Keratinocyte (primary cell): ENCODE measurements at regions not wholly inside any gene's neighbourhood (a gene's known extent, or its start where the extent isn't known, plus 50 kb on each side); places are given as distances from the start of the nearest gene placed in this dataset.

Experiments used
- DNase-seq: peaks from one replicate; pipeline ENCODE4 v3.0.0-alpha.2; 2011; ENCODE audit warnings: low read depth, missing footprints, low spot score
- FAIRE-seq: peaks from 2 replicates; lab custom pipeline; 2011; peaks lifted over from hg19 to GRCh38; lab: Jason Lieb, UNC
- H2AFZ ChIP-seq: 2 replicates; pipeline ENCODE4 v1.6.0; 2012; ENCODE audit warnings: low read length, control low read depth, inconsistent platforms; ENCODE audit not compliant: control insufficient read depth
- H3K27ac ChIP-seq: 2 replicates; pipeline ENCODE4 v1.5.1; 2011; ENCODE audit warnings: low read length; ENCODE audit not compliant: control insufficient read depth, insufficient read depth
- H3K27me3 ChIP-seq: 3 replicates; pipeline ENCODE4 v1.6.0; 2011; ENCODE audit warnings: low read length; ENCODE audit not compliant: control insufficient read depth, insufficient read depth; ENCODE audit errors: extremely low read depth
- H3K36me3 ChIP-seq, 2 experiments: 2 replicates in 1 of 2; 3 replicates in 1 of 2; pipeline ENCODE4 v1.5.1; 2011; ENCODE audit warnings: low read length in 2 of 2, mild to moderate bottlenecking in 1 of 2; ENCODE audit not compliant: control insufficient read depth in 2 of 2, insufficient read depth in 2 of 2; ENCODE audit errors: extremely low read depth in 1 of 2
- H3K4me1 ChIP-seq: 3 replicates; pipeline ENCODE4 v1.5.1; 2011; ENCODE audit warnings: low read length; ENCODE audit not compliant: control insufficient read depth, insufficient read depth; ENCODE audit errors: extremely low read depth
- H3K4me2 ChIP-seq: 3 replicates; pipeline ENCODE4 v1.6.0; 2011; ENCODE audit warnings: low read depth, low read length; ENCODE audit not compliant: control insufficient read depth, insufficient read depth; ENCODE audit errors: extremely low read depth
- H3K4me3 ChIP-seq, 3 experiments: fragments of 200-600 bp in 1 of 3; sonication (generic) in 1 of 3; 2 replicates in 2 of 3; 3 replicates in 1 of 3; pipeline ENCODE4 v1.5.1; 2011 to 2016; ENCODE audit warnings: low read length in 3 of 3, mild to moderate bottlenecking in 3 of 3, control low read depth in 2 of 3, inconsistent platforms in 1 of 3, low read depth in 1 of 3, mixed read lengths in 1 of 3, mixed run types in 1 of 3, moderate library complexity in 1 of 3; ENCODE audit not compliant: control insufficient read depth in 2 of 3, insufficient read depth in 2 of 3; ENCODE audit errors: extremely low read depth in 1 of 3
- H3K79me2 ChIP-seq: 2 replicates; pipeline ENCODE4 v1.6.0; 2012; ENCODE audit warnings: low read length; ENCODE audit not compliant: control insufficient read depth, insufficient read depth
- H3K9ac ChIP-seq: 3 replicates; pipeline ENCODE4 v1.6.0; 2011; ENCODE audit warnings: low read length; ENCODE audit not compliant: control insufficient read depth, insufficient read depth; ENCODE audit errors: extremely low read depth
- H3K9me1 ChIP-seq: 3 replicates; pipeline ENCODE4 v1.6.0; 2011; ENCODE audit warnings: low read length; ENCODE audit not compliant: control insufficient read depth, insufficient read depth; ENCODE audit errors: extremely low read depth
- H3K9me3 ChIP-seq: 2 replicates; pipeline ENCODE4 v1.5.1; 2012; ENCODE audit warnings: low read depth, low read length; ENCODE audit not compliant: control insufficient read depth
- H4K20me1 ChIP-seq: 3 replicates; pipeline ENCODE4 v1.6.0; 2011; ENCODE audit warnings: low read length; ENCODE audit not compliant: control insufficient read depth, insufficient read depth; ENCODE audit errors: extremely low read depth
- CTCF ChIP-seq, 3 experiments: IDR thresholded peaks in 1 of 3; conservative IDR thresholded peaks in 1 of 3; optimal IDR thresholded peaks in 1 of 3; 2 replicates in 2 of 3; 3 replicates in 1 of 3; pipeline versions ENCODE3 to v1.5.1; 2011; ENCODE audit warnings: low read length in 3 of 3, mild to moderate bottlenecking in 3 of 3, moderate library complexity in 2 of 3, control low read depth in 1 of 3, inconsistent platforms in 1 of 3; ENCODE audit not compliant: insufficient read depth in 2 of 3; ENCODE audit errors: extremely low read depth in 1 of 3
- EZH2 ChIP-seq: IDR thresholded peaks from one replicate; pipeline ENCODE4 v1.6.1; 2012; ENCODE audit warnings: inconsistent platforms, mild to moderate bottlenecking, low read length, moderate library complexity
- dilution Hi-C: fragments of 300-500 bp; cut with MboI; formaldehyde crosslinking; loops from one replicate; pipeline ENCODE4 v1.7.0; 2020; ENCODE audit warnings: low sequenced_read_pairs; ENCODE audit not compliant: extremely low pct_ligation_motif_present

- H3K36me3 ChIP-seq = no peaks in the 10 kb centered on the region
- no peak for TF ChIP-seq EZH2
- no peak for TF ChIP-seq CTCF (optimal IDR thresholded peaks at IDR 0.05 in 1 of 3, IDR thresholded peaks at IDR 0.05 in 1 of 3, conservative IDR thresholded peaks at IDR 0.05 in 1 of 3; ENCODE audit: extremely low read depth in 1 of 3, insufficient read depth in 2 of 3, low read length in 3 of 3)
- no peak overlapping the region for H3K27ac ChIP-seq
- no peak overlapping the region for H3K9ac ChIP-seq
- DNase-seq (no peak), FAIRE-seq (no peak)
- H3K4me1 ChIP-seq = no peaks in the 10 kb centered on the region
- no peak overlapping the region for H3K4me3 ChIP-seq
- H3K79me2 ChIP-seq = no peaks in the 10 kb centered on the region
- dilution Hi-C loops = no loop called here
- no peak overlapping the region for H3K4me2 ChIP-seq
- H4K20me1 ChIP-seq = no peaks in the 10 kb centered on the region
- H2AFZ ChIP-seq = no peak overlapping the region
- H3K27me3 ChIP-seq = no peaks in the 10 kb centered on the region
- H3K9me1 ChIP-seq = no peaks in the 10 kb centered on the region
- no peaks in the 10 kb centered on the region for H3K9me3 ChIP-seq
Measured at GRCh38 chr2:125901278-125901677, 754.7 kb upstream of the GYPC start.

GRCh38 chr2:125925891-125926546, 729.9 kb upstream of the GYPC start:
- no peak overlapping the region for H3K9ac ChIP-seq
- no peak overlapping the region for H3K4me3 ChIP-seq
- no peaks in the 10 kb centered on the region for H3K79me2 ChIP-seq
- H3K36me3 ChIP-seq = no peaks in the 10 kb centered on the region
- TF ChIP-seq EZH2 = no peak
- no peak for TF ChIP-seq CTCF (optimal IDR thresholded peaks at IDR 0.05 in 1 of 3, IDR thresholded peaks at IDR 0.05 in 1 of 3, conservative IDR thresholded peaks at IDR 0.05 in 1 of 3; ENCODE audit: extremely low read depth in 1 of 3, insufficient read depth in 2 of 3, low read length in 3 of 3)
- dilution Hi-C loops = no loop called here
- H3K27me3 ChIP-seq = no peaks in the 10 kb centered on the region
- FAIRE-seq (no peak), DNase-seq (no peak)
- no peak overlapping the region for H3K27ac ChIP-seq
- no peaks in the 10 kb centered on the region for H3K9me1 ChIP-seq
- no peaks in the 10 kb centered on the region for H4K20me1 ChIP-seq
- no peak overlapping the region for H2AFZ ChIP-seq
- no peak overlapping the region for H3K4me2 ChIP-seq
- no peaks in the 10 kb centered on the region for H3K9me3 ChIP-seq
- no peaks in the 10 kb centered on the region for H3K4me1 ChIP-seq
